ENCODE measurements at regions not wholly inside any gene's neighbourhood (a gene's known extent, or its start where the extent isn't known, plus 50 kb on each side); places are given as distances from the start of the nearest gene placed in this dataset.

DNA sequence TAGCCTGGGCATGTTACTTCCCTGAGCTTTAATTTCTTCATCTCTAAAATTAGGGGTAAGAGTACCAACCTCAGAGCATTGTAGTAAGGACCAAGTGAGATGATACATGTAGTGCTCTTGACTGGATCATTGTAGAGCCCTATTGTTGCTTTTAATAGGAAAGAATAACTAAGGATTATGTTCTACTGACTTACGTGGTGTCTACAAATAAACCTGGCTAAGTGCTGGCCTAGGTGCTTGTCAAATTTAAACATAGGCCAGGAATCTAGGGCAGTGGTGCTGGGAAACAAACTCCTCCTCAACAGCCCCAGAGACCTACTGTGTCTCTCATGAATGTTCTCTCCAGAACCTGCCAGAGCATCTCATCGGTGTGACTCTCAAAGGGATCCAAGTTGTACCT lies 69.4 kb downstream of the ABCC12 start:
- TF ChIP-seq, protein P1, sequence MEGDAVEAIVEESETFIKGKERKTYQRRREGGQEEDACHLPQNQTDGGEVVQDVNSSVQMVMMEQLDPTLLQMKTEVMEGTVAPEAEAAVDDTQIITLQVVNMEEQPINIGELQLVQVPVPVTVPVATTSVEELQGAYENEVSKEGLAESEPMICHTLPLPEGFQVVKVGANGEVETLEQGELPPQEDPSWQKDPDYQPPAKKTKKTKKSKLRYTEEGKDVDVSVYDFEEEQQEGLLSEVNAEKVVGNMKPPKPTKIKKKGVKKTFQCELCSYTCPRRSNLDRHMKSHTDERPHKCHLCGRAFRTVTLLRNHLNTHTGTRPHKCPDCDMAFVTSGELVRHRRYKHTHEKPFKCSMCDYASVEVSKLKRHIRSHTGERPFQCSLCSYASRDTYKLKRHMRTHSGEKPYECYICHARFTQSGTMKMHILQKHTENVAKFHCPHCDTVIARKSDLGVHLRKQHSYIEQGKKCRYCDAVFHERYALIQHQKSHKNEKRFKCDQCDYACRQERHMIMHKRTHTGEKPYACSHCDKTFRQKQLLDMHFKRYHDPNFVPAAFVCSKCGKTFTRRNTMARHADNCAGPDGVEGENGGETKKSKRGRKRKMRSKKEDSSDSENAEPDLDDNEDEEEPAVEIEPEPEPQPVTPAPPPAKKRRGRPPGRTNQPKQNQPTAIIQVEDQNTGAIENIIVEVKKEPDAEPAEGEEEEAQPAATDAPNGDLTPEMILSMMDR (IDR thresholded peaks at IDR 0.05), result no peak
- TF ChIP-seq POLR2AphosphoS5 (IDR thresholded peaks at IDR 0.05; ENCODE audit: low read depth, low read length) (no peak), TCF7L2 (IDR thresholded peaks at IDR 0.05; ENCODE audit: low read depth, low read length) (no peak)
